Uterus (tissue), 3 donors: ENCODE measurements at regions not wholly inside any gene's neighbourhood (a gene's known extent, or its start where the extent isn't known, plus 50 kb on each side); places are given as distances from the start of the nearest gene placed in this dataset.

ENCODE experiments used
- DNase-seq, 2 donors: peaks; one replicate each; pipeline ENCODE4 v3.0.0-alpha.2; 2019 to 2020
- H3K27ac ChIP-seq, 2 donors: fragments of 200-600 bp; sonication (generic); 1 replicate in 1 of 2; 2 replicates in 1 of 2; pipeline ENCODE4 v1.5.1; 2016 to 2018
- H3K27me3 ChIP-seq, 2 donors: fragments of 200-600 bp; sonication (generic); one replicate each; pipeline ENCODE4 v1.5.1; 2018 to 2019; ENCODE audit warnings: control low read depth in 1 of 2
- H3K36me3 ChIP-seq, 2 donors: fragments of 200-600 bp; sonication (generic); one replicate each; pipeline ENCODE4 v1.5.1; 2019; ENCODE audit warnings: control low read depth in 1 of 2
- H3K4me1 ChIP-seq, 2 donors: fragments of 200-600 bp; sonication (generic); one replicate each; pipeline ENCODE4 v1.5.1; 2018 to 2019; ENCODE audit warnings: control low read depth in 1 of 2
- H3K4me3 ChIP-seq, 2 donors: fragments of 200-600 bp; sonication (generic); 1 replicate in 1 of 2; 2 replicates in 1 of 2; pipeline ENCODE4 v1.5.1; 2018 to 2019; ENCODE audit warnings: mild to moderate bottlenecking in 1 of 2
- H3K9me3 ChIP-seq, 2 donors: fragments of 200-600 bp; sonication (generic); one replicate each; pipeline ENCODE4 v1.5.1; 2019; ENCODE audit warnings: control low read depth in 1 of 2
- POLR2A ChIP-seq, 2 donors: fragments of 450-650 bp; IDR thresholded peaks; one replicate each; pipeline ENCODE4 v1.6.1; 2016; ENCODE audit warnings: antibody characterized with exemption in 2 of 2, mild to moderate bottlenecking in 1 of 2, moderate library complexity in 1 of 2
- intact Hi-C: fragments of 100-400 bp; cut with DNase I; formaldehyde crosslinking; loops from one replicate; pipeline ENCODE4 v1.15.1; 2023; ENCODE audit warnings: low total_unique reads
- TF ChIP-seq, protein P1 (sequence below), 4 experiments: fragments of 200-600 bp in 2 of 4; fragments of 450-650 bp in 2 of 4; sonication (generic) in 2 of 4; IDR thresholded peaks; one replicate each; pipeline ENCODE4 v1.5.1; 2016 to 2019; ENCODE audit warnings: antibody characterized with exemption in 4 of 4, mild to moderate bottlenecking in 2 of 4, moderate library complexity in 1 of 4
- donor health status: DM: yes; HTN: yes; CAD: no.

DNA sequence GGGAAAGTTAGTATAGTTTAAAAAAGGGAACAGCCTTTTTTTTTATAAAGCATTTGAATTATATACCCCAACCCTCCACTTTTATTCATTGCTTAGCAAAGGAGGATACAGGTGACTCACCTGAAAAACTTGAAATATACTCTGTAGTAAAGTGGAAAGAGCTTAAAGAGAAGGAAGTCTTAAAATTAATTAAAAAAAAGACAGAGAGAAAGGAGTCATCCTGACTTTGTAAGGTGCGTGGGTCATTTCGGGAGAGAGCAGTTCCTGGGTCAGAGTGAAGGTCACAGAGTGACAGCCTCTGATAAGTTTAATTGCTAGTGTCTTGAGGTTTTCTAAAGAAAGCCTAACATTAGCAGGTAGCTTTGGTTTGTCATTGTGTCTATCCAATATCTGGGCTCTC, 310.3 kb downstream of the KLF5 start:
- Histone ChIP-seq H3K36me3 (no peaks in the 10 kb centered on the region), H3K27me3 (no peaks in the 10 kb centered on the region), H3K4me3 (no peak overlapping the region), H3K9me3 (no peaks in the 10 kb centered on the region), H3K27ac (no peak overlapping the region), H3K4me1 (no peaks in the 10 kb centered on the region)
- TF ChIP-seq, protein P1, sequence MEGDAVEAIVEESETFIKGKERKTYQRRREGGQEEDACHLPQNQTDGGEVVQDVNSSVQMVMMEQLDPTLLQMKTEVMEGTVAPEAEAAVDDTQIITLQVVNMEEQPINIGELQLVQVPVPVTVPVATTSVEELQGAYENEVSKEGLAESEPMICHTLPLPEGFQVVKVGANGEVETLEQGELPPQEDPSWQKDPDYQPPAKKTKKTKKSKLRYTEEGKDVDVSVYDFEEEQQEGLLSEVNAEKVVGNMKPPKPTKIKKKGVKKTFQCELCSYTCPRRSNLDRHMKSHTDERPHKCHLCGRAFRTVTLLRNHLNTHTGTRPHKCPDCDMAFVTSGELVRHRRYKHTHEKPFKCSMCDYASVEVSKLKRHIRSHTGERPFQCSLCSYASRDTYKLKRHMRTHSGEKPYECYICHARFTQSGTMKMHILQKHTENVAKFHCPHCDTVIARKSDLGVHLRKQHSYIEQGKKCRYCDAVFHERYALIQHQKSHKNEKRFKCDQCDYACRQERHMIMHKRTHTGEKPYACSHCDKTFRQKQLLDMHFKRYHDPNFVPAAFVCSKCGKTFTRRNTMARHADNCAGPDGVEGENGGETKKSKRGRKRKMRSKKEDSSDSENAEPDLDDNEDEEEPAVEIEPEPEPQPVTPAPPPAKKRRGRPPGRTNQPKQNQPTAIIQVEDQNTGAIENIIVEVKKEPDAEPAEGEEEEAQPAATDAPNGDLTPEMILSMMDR (IDR thresholded peaks at IDR 0.05): no peak
- no peak for TF ChIP-seq POLR2A (IDR thresholded peaks at IDR 0.05)
- DNase-seq: no peak
- intact Hi-C loops: no loop called here

DNA sequence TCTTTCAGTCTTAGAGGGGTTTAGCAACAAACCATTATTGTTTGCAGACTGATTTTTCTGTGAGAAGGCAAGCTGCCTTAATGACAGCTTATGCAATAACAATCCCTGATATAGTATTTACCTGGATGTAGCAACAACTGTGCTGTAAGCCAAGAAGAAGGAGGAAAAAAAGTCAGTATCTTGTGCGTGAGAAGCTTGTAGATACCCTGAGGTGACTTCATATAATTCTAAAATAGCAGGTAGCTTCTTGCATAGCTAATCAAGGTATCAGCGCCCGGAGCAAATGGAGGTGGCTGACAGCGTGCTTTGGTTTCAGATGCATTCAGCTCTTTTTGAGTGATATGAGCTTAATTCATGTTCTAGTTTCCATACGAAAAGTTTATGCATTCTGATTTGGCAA, 309.8 kb downstream of the KLF5 start:
- DNase-seq: no peak
- no peak overlapping the region for H3K27ac ChIP-seq
- no peaks in the 10 kb centered on the region for H3K9me3 ChIP-seq
- H3K4me3 ChIP-seq: no peak overlapping the region
- H3K36me3 ChIP-seq: no peaks in the 10 kb centered on the region
- intact Hi-C loops: no loop called here
- H3K4me1 ChIP-seq: no peaks in the 10 kb centered on the region
- TF ChIP-seq, protein P1 (IDR thresholded peaks at IDR 0.05): no peak
- no peak for TF ChIP-seq POLR2A (IDR thresholded peaks at IDR 0.05)
- H3K27me3 ChIP-seq: no peaks in the 10 kb centered on the region

DNA sequence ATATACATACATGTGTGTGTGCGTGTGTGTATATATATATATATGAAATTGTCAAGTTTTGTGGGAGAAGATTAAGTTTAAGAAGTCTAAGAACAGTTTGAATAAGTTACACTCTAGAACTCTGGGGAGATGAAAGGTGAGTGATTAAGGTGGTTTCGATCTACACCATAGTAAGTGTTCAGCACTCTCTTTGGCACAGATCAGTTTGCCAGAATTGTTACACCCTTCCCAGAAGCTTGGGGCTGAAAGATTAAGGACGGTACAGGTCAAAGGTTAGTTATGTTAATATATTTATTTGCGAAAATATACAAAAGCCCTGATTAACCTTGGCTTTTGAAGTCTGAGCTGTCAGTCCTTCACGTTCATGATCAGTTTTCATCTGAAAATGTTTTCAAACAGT, 309.1 kb downstream of the KLF5 start:
- H3K4me1 ChIP-seq: no peaks in the 10 kb centered on the region
- H3K4me3 ChIP-seq: no peak overlapping the region
- H3K9me3 ChIP-seq: no peaks in the 10 kb centered on the region
- DNase-seq: no peak
- intact Hi-C loops: no loop called here
- H3K27ac ChIP-seq: no peak overlapping the region
- TF ChIP-seq, protein P1 (IDR thresholded peaks at IDR 0.05): no peak
- no peak for TF ChIP-seq POLR2A (IDR thresholded peaks at IDR 0.05)
- H3K36me3 ChIP-seq: no peaks in the 10 kb centered on the region
- H3K27me3 ChIP-seq: no peaks in the 10 kb centered on the region

DNA sequence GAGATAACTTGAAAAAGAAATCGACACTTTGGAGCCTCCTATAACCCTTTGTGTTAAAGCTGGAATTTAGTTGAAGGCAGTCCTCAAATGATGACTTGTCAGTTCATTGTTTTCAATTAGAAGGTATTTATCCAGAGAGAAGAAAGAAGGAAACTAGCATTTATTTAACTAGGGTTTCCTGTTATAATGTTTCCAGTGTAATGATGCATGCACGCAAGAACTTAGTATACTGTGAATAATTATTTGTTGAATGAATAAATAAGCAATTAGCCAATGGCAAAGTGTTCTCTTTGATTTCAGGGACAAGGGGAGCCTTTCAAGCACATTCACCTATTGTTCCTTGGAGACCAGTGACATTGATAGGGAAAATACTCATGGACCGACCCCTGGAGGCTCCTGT, 307.4 kb downstream of the KLF5 start:
- Histone ChIP-seq H3K27ac (no peak overlapping the region), H3K27me3 (no peaks in the 10 kb centered on the region), H3K4me1 (no peaks in the 10 kb centered on the region), H3K4me3 (no peak overlapping the region), H3K9me3 (no peaks in the 10 kb centered on the region), H3K36me3 (no peaks in the 10 kb centered on the region)
- intact Hi-C loops: no loop called here
- TF ChIP-seq POLR2A (IDR thresholded peaks at IDR 0.05): no peak
- TF ChIP-seq, protein P1 (IDR thresholded peaks at IDR 0.05): no peak
- DNase-seq: no peak

DNA sequence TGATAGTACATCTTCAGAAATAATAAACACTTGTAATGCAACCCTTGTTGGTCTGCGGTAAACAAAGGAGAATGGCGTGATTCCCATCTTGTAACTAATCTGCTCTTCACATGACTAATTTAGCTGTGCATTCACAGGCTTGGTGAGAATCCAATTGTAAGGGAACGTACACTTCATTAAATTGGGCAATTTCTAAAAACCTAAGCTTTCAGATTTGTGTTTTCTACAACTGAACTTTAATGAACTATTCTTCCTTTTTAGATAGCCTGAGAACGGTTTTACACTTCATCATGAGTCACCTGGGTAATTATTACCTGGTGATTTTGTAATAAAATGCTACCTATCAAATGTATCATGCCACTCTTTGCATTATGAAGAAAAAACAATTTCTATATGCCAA, 306.9 kb downstream of the KLF5 start:
- Histone ChIP-seq H3K27me3 (no peaks in the 10 kb centered on the region), H3K9me3 (no peaks in the 10 kb centered on the region), H3K36me3 (no peaks in the 10 kb centered on the region), H3K4me1 (no peaks in the 10 kb centered on the region), H3K4me3 (no peak overlapping the region), H3K27ac (no peak overlapping the region)
- no peak for DNase-seq
- no peak for TF ChIP-seq POLR2A (IDR thresholded peaks at IDR 0.05)
- TF ChIP-seq, protein P1 (IDR thresholded peaks at IDR 0.05): no peak
- intact Hi-C loops: no loop called here
